ENCODE measurements at regions not wholly inside any gene's neighbourhood (a gene's known extent, or its start where the extent isn't known, plus 50 kb on each side); places are given as distances from the start of the nearest gene placed in this dataset.

- no peak overlapping the region for H3K27ac ChIP-seq
- TF ChIP-seq ZFX (IDR thresholded peaks at IDR 0.05; ENCODE audit: borderline replicate concordance) (no peak), CTCF (IDR thresholded peaks at IDR 0.05) (no peak)
Measured at GRCh38 chr22:47240116-47240515, 477.7 kb downstream of the TBC1D22A start.

DNA sequence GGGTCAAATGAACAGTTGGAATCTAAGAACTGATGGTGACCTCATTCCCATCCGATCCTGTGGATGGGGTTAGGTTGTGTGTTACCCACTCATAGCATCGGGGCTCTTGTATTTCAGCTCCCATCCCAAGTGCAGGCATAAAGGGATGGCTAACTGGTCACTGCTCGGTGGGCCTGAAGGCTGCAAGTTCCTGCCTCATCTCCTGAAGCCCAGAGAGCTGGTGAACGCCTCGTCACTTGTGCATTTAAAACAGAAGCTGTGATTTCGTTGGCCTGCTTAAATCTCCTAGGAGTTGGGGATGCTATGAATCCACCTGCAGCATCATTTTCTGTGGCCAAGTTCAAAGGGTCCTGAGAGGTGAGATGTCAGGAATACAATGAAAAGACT, 477.0 kb downstream of the TBC1D22A start:
- no peak for TF ChIP-seq CTCF (IDR thresholded peaks at IDR 0.05)
- TF ChIP-seq ZFX (IDR thresholded peaks at IDR 0.05; ENCODE audit: borderline replicate concordance): no peak
- H3K27ac ChIP-seq: no peak overlapping the region

DNA sequence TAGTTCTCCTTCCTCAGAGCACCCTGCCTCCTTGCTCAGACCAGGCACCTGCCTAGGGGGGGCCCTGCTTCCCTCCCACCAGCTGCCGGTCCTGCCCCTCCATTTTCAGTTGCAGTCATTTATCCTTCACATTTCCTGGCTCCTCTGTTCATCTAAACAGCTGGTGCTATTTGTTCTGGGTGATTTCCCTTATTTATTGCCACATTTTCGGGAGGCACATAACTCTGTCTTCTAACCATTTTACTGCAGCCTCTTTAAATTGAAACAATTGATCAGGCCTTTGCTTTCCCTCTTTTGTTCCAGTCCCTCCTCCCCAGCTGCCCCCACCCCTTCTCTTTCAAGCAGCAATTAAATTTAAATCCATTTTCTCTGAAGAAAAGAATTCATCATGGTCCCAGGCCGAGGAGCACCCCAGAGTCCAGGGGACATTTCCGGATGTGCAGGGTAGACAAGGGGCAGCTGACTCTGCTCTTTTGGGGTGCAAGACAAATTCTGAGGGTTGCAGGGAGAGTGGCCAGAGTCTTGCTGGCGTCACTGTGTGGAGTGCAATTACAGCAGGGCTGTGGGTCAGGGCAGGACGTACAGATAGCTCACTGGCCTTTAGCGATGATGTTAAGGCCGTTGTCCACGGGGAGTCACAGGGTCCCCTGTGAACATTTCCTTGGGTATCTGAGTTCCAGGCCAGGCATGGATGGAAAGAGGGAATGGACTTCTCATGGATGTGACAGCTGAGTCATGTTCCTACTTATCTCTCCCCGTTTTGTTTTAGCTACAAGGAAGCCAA, 476.4 kb downstream of the TBC1D22A start:
- no peak overlapping the region for H3K27ac ChIP-seq
- no peak for TF ChIP-seq ZFX (IDR thresholded peaks at IDR 0.05; ENCODE audit: borderline replicate concordance)
- TF ChIP-seq CTCF (IDR thresholded peaks at IDR 0.05): no peak

DNA sequence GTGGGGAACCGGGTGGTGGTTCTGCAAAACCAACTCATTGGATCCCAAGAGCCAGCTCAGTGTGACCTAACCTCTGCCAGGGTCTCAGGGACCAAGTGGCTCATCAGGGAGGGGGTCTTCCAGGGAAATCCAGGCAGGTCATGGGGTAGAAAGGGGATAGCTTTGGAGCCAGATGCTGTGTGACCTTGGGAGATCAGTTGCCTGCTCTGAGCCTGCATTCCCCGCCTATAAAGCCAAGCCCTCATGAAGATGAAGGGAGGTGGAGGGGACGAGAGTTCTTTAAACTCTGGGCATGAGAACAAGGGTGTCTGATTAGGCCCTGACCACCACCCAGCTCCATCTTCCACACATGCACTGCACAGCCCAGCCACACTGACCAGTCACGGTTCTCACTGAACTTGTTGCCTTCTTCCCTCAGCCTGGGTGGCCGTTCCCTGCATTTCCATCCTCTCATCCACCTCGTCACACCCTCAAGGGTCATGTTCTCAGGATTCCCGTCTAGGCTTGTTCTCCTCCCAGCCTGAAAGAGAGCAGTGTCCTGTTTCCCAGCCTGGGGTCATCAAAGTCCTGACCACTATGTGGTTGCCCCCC, 475.5 kb downstream of the TBC1D22A start:
- H3K27ac ChIP-seq: no peak overlapping the region
- TF ChIP-seq CTCF (IDR thresholded peaks at IDR 0.05) (no peak), ZFX (IDR thresholded peaks at IDR 0.05; ENCODE audit: borderline replicate concordance) (no peak)

GRCh38 chr22:47236718-47237117, 474.3 kb downstream of the TBC1D22A start:
- TF ChIP-seq CTCF (IDR thresholded peaks at IDR 0.05): no peak
- TF ChIP-seq ZFX (IDR thresholded peaks at IDR 0.05; ENCODE audit: borderline replicate concordance): no peak
- H3K27ac ChIP-seq: no peak overlapping the region

- H3K27ac ChIP-seq: no peak overlapping the region
- no peak for TF ChIP-seq ZFX (IDR thresholded peaks at IDR 0.05; ENCODE audit: borderline replicate concordance)
- TF ChIP-seq CTCF (IDR thresholded peaks at IDR 0.05): no peak
Measured at GRCh38 chr22:47236161-47236560, 473.7 kb downstream of the TBC1D22A start.
